GM04504 (cell line): ENCODE measurements at regions not wholly inside any gene's neighbourhood (a gene's known extent, or its start where the extent isn't known, plus 50 kb on each side); places are given as distances from the start of the nearest gene placed in this dataset.

Source experiments
- DNase-seq: peaks from one replicate; pipeline ENCODE4 v3.0.0-alpha.2; 2012; ENCODE audit warnings: low read depth

DNA sequence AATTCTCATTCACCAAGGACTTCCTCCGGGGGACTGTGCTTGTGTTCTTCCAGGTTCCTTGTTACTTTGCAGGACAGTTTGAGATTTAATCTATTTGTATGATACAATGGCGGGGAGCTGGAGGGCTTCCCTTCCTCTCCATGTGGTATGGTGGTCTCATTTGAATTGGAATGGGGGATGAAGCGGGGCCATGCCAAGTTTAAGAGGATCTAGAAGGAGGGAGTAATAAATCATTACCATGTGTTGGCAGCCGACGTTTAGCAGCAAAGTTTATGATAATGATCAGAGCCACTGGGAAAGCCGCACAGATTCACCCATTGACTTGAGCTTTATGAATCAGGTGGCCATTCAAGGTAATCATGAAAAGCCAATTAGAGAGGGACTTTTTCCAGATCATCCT, 355.1 kb upstream of the MGMT start:
- no peak for DNase-seq

DNA sequence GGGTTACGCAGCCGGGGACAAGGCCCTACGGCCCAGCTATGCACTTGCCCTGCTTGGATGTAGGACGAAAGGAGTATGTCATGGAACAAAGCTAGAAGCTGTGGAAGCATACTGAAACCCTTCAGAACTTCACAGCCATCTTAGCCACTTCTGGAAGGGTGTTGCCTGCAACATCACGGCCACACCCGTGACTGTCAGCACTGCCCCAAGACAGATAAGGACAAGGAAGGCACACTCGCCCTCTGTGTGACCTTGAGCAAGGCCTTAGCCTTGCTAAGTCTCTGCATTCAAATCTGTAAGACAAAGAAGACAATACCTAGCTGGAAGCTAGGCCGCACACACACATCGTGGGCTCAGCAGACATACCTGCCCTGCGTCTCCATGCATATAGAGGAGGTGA, 352.5 kb upstream of the MGMT start:
- DNase-seq = no peak

DNA sequence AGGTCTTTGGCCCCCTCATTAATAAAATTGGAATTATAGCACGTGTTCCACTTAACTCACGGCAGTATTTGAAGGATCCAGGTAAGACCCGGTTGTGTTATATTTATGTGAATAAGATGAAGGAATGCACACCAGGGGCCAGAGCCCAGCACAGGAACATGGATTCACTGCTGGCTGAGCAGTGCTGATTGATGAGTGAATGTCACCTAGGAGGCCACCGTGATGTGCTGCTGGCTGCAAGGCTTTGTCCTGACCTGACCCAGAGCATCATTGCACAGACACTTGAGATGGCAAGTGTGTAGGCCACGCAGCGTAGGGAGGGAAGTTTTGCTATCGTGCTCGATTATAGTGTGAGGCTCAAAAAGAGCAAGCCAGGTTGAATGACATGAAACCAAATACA, 350.7 kb upstream of the MGMT start:
- no peak for DNase-seq

DNA sequence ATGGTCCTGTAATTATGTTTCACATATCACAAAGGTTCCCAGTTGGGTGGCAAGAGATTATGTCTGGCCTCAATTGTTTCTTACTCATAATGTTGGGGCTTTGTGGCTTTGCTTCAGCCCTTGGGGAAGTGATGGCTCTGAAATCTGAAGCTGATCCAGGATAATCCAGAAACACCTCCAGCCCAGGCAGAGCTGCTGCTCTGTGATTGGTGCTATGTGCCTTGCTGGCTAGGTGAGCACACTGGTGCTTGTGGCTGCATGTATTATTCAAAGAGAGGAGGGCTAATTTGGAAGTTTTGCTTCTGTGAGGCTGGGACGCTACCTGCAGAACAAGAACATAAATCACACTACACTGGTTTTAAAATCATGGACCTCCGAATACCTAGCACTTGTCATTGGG, 346.6 kb upstream of the MGMT start:
- DNase-seq = no peak

DNA sequence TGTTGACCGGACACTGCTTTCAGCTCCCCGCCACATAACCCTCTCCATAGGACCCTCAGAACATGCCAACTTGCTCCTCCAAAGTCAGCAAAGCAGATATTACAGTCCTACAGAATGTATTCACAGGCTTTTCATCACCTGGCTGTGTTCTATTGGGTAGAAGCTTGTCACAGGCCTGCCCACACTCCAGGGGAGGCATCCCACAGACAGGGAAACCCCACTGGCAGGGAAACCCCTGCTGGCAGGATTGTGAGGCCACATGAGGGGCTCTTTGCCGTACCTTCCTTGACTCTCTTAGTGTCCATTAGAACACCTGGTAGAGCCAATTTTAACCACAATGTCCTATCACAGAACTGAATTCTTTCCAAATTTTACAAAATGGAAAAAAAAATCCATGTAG, 344.2 kb upstream of the MGMT start:
- DNase-seq = no peak

DNA sequence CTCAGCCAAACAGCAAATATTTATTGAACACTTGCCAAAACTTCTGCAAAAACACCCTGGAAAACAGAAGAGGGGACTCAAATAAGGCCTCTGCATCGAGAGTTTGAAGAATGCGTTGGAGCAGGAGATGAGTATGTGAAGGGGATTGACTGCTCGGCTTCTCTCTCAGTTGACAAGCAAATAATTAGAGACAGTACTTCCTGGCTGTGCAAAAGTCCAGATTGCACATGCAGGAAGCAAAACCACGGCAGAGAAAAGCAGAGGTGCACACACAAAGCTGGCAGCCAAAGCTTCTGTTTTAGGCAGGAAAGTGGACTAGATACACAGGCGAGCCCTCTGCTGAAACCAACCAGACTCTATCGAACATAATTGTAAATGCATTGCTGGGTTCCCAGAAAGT, 343.6 kb upstream of the MGMT start:
- DNase-seq = no peak

DNA sequence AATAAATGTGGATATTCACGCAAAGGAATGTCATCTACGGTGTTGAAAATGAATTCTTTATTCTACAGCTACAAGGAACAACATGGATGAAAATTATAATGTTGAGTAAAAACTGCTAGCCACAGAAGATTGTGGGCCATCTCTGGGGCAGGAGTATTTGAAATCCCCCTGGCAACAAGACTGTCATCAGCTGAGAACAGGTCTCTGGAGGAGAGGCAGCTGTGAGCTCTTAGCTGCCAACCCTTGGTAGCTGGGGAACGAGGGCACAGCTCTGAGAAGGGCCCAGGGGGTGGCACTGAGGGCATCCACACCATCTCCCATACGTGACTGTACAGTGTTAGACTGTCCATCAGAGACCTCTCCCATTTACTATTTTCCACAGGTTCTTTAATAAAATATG, 340.1 kb upstream of the MGMT start:
- DNase-seq = no peak

DNA sequence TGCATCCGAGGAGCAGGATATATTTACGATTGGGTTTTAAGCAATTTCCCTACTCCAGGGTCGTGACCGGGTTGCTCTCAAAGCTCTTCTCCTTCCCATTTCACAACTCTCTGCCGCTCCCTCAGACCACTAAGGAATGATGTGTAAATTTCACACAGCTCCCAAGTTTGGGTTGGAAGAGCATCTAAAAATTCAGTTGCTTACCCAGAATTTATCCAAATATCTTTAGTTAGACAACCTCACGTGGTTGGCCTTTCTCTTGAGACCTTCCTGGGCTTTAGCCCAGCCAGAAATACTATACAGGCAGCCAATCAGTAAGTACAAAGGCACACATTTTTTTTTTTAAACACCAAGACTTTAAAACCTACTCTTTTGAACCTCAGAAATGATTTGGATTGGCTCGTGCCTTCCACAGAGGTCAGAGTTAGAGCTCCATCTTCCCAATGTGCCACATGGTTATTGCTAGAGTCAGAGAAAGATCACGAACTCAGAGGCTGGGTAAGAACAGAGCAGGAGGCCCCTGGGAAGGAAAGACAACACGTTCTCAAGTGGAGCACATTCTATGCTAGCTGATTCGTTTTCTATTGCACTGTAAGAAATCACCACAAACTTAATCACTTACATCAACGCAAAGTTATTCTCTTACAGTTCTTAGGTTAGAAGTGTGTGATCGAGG, 335.4 kb upstream of the MGMT start:
- DNase-seq = no peak

DNA sequence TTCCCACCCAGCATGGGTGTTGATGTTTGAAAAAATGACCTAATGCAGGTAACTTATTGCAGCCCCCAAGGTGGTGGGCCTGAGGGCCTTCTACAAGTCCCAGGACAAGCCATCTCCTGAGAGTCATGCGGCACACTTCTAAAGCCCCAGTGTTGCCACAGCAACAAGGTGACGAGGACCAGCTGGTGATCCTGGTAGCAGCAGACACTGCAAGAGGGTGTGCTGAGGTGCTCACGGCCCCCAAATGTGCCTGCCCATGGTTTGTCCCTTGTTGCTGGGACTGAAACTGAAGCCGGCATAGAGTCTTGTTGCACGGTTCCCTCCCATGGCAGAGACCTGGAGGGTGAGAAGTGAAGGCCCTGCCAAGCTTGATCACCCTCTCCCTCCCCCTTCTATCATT, 333.2 kb upstream of the MGMT start:
- DNase-seq = no peak

DNA sequence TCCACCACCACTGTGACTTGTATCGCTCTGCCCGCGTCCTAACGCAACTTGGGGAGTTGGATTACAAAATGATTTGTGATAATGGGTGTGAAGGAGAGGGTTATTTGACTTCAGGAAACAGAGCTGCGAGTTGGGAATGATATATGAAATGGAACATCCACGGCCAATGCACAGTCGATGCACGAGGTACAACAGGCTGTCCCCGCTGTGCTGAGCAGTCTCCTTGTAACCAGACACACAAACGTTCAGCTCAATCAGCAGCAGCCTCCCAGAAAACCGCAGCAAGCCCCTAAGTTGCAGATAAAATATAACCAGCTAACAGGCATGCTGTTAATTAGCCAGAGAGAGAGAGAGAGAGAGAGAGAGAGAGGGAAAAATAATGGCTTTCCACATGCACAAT, 332.7 kb upstream of the MGMT start:
- DNase-seq = no peak

DNA sequence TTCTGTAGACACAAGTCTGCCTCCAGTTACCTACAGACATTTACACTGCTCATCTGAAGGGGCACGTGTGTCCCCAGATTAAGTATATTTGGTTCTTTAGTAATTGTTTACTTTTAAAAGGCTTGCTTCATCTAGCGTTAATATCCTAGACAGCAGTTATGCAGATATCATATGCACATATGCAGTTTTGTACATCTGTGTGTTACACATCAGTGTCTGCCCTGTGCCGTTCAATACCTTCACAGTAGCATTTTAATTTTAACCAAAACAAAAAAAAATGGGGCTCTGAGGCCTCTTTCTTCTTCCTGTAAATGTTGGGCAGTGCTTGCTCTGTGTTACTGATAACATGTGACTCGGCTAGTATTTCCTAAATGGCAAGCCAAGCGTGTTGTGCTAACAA, 331.4 kb upstream of the MGMT start:
- DNase-seq = no peak

DNA sequence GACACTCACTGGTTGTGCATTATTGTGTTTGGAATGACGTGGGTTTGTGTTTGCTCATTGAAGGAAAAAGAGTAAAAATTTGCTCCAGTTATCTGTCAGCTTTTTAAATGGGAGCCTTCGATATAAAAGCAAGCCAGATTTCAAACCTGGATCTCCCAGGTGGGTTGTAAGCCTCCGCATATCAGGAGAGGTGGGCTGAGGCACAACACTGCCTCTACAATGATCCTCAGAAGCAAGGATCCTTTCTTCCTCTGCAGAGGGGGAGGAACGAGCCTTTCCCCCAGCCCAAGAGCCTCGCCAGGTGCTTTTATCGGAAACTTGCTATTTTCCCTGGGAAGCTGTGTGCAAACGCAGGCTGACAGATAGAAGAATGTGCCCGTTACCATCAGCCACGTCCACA, 331.0 kb upstream of the MGMT start:
- no peak for DNase-seq

DNA sequence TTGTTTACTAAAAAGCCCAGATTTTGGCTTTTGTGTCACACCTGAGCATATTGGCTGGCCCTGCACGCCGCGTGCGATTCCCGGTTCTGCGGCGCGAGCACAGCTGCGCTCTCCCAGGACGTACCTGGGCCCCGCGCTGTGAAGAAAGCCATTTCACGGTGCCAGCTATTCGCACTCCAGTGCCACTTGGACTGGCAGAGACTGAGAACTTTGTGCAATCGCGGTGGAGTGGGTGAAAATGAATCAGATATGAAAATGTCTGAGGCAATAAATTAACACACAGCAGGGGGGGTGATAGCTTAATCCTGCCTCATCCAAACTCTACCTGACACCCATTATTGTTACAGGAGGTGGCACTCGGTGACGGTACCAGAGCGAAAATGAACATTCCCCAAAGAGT, 330.1 kb upstream of the MGMT start:
- no peak for DNase-seq

DNA sequence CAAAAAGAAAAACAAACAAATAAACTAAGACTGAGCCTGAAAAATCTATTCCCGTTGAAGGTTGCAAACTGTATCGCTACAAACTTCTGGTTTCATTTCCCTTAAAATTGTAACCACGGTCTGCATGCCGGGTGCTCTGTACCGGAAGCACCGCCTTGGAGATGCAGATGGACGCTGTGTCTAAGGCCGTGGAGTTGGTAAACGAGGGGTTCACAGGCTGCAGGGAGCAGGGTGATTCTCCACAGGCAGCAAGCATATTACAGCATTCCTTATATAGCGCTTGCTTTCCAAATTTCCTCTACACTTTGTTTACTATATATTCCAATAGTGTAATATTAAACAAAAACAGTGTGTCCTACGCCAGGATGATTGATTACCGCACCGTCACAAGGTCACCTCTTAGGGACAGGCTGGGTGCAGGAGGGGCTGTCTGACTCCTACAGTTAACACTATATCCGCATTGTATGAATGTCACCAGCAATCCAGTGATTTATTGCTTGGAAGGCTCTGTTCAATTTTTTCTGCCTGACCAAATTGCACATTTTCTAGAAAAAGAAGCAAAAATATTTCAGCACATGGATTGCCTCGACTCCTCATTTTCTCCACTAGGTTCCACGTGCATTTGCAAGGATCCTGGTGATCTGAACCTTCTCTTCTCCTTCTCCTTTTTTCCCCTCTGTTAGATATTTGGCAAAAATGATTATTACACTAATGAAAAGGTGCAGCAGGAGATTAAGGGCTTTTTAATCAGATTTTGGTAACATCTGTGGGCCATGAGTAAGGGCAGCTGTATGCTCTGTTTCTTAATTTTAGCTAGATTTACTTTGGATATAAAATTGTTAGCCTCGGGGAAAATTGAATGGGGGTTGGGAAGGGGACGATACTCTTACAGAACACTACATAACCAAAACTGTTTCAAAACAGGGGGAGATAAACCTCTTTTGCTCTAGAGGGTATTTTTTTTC, 325.8 kb upstream of the MGMT start:
- DNase-seq = no peak

DNA sequence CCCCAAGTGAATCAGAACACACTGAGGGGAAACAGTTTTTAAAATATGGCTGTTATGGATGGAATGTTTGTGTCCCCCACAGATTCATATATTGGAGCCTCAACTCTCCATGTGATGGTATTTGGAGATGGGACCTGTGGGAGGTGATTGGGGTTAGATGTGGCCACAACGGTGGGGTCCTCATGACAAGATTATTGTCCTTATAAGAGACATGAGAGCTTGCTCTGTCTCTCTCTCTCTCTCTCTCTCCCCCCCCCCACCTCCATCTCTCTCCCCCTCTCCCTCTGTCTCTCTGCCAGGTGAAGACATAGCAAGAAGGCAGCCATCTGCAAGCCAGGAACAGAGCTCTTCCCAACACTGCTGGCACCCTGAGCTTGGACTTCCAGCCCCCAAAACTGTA, 315.8 kb upstream of the MGMT start:
- no peak for DNase-seq

DNA sequence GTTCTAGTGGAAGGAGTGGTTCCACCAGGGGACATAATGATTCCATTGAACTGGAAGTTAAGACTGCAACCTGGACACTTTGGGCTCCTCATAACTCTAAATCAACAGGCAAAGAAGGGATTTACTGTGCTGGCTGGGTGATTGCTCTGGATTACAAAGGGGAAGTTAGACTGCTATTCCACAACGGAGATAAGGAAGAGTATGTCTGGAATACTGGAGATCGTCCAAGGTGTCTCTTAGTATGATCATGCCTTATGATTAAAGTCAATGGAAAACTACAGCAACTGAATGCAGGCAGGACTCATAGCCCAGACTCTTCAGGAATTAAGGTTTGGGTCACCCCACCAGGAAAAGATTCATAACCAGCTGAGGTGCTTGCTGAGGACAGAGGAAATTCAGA, 310.6 kb upstream of the MGMT start:
- no peak for DNase-seq

DNA sequence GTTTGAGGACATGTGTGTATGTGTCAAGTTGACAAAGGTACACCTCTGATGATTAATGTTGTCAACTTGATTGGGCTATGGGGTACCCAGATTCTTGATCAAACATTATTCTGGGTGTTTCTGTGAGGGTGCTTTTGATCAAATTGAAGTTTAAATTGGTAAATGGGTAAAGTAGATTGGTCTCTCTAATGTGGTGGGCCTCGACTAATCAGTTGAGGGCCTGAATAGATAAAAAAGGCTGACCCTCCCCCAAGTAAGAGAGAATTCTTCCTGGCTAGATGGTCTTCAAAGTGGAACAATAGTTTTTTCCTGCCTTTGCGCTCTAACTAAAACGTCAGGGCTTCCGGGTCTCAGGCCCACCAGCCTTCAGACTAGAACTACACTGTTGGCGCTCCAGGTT, 309.9 kb upstream of the MGMT start:
- DNase-seq = no peak

DNA sequence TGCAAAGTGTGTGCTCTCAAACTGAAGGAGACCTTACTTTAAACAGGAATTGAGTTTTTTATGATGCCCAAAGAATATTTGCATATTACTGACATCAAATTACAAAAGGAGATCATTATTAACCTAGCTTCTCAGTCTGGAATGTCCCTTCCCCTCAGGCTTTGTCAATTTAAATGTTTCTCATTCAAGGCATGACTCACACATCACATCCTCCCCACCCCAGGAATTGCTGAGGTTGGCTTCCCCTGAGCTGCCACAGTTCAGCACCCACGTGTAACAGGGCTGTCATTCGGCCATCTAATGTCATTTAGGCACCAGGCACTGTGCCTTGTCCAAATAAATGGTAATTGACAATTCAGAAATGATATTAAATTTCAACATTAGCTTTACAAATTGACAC, 305.9 kb upstream of the MGMT start:
- DNase-seq = no peak

DNA sequence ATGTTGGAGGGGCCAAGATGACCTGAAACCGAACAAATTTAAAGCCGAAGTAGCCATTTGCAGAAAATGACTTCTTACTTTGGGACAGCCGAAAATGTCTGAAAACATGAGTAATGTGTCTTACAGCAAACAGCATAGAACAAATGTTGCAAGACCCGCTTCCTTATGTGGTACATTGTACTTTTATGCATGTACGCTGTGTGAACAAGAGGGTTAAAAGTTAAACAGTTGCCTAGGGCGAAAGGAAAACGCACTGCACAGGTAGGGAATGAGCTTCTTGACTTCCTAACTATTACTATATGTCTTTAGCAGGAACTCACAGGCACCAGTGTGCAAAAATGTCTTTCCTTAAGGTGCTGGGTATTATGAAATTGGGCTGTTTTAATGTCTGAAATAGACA, 303.5 kb upstream of the MGMT start:
- DNase-seq = no peak

DNA sequence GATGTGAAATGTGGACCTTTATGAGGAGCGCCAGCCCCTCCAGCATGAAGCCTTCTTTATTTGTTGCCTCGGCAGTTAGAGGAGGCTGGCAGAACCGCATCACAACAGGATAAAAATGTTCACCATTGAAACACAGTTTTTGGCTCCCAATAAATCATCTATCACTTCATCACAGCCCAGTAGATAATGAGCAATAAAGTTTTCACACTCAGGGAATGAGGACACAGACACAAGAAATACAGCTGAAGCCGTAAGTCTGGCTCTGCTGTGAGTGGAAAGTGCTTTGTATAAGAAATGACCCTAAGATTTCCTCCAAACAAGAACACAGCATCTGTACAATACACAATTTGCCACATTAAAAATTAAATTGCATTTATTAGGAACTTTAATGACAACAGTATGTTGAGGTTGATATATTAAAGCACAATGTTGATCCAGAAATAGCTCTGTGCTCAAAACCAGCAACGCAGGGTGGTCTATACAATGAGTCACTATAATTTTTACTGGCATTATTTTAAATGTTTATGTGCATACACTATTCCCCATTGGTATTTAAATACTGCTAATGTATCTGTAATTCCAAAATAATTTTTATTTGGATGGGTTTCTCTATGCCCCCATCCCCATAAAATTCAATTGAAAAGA, 301.8 kb upstream of the MGMT start:
- no peak for DNase-seq

DNA sequence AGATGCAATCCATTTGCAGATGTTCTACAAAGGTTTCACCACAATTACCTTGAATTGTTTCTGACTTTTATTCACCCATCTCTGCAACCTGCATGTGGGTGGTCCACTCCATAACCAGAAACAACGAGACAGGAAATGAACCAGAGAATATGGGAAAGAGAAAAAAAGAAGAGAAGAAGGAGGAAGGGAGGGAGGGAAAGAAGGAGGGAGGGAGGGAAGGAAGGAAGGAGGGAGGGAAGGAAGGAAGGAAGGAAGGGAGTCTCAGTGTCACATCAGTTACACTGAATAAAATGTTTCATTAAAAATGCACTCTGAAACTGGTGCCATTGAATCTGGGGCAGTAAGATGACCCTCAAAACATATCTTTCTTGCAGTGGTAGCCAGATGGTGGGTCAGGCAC, 301.3 kb upstream of the MGMT start:
- no peak for DNase-seq

DNA sequence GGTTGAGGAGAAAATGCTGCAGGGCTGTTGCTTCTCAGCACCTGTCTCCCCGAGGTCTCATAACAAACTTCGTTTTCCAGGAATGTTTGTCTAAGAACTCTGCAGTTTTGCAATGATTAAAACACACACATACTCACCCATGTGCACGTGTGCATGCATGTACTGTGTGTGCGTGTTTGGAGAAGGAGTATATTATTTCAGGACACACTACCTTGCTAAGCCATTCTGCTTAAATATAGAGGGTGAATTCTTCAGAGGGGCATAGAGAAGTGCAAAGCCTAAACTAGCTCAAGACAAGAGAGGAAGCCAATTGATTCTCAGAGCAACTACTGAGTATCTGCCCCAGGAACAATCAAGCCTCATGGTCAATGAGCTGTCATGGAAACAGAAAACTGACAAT, 298.4 kb upstream of the MGMT start:
- DNase-seq = no peak

DNA sequence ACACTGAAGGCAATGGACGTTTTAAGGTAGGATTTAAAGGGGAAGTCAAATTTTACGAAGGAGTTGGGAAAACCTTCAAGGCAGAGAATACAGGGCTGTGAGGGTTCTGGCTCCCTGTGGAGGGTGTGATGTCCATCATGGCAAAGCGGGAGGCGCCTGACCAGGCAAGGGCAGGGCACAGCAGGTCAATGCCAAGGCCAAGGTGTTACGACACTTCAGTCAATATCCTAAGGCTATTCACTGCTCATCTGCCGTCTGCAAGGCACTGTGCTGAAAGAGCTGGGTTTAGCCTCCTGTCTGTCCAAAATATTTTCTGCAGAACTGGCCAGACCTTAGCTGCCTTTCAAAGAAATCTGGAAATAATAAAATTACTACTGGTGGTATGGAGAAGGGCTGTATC, 297.9 kb upstream of the MGMT start:
- no peak for DNase-seq
